GM18519 (cell line): ENCODE measurements at regions not wholly inside any gene's neighbourhood (a gene's known extent, or its start where the extent isn't known, plus 50 kb on each side); places are given as distances from the start of the nearest gene placed in this dataset.

Experiments used
- ATAC-seq: cut with Tn5 transposase; IDR thresholded peaks from one replicate; pipeline ENCODE4 v1.9.1; 2021; ENCODE audit warnings: mild to moderate bottlenecking, moderate library complexity; ENCODE audit not compliant: unreplicated experiment, low FRiP score

DNA sequence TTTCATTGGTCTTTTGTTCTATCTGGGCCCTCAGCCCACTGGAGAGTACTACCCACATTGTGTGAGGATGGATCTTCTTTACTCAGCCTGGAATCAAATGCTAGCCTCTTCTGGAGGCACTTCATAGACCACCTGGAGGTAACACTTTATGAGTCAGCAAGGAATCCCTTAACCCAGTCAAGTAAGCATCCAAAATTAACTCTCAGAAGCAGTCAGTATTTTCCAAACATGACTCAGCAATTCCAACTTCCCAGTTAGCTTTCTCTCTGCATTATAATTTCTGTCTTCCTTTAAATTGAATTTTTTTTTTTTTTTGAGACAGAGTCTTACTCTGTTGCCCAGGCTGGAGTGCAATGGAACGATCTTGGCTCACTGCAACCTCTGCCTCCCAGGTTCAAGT, 142.7 kb downstream of the ACKR3 start:
- ATAC-seq, result no peak

DNA sequence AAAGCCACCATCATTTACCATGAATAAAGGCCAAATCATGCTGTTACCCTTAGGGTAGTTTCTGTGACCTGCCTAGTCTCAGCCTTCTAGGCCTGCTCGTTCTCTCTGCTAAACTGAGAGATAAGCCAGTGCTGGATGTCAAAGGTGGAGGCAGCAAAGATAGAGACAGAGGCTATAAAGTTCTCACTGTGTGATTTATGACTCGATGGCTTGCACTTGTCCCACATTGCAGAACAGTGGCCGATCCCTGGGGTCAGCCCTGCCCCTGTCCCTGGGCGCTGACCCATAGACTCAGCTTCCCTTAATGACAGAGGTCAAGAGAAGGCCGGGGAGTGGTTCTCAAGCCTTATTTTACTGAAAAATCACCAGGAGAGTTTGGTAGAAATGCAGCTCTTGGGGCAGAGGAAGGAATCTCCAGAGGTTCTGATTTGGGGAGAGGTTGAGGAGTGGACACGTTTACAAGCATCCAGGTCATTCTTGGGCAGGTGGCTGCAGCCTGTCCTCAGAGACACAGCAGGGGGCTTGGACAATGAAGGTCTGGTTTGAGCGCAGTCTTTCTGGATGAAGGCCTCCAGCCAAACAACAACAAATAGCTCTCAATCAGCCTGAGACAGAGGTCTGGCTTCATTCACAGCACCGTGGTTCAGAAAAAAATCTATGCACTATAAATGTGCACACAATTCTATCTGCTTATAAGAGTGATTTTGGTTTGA, 143.5 kb downstream of the ACKR3 start:
- ATAC-seq, result no peak

DNA sequence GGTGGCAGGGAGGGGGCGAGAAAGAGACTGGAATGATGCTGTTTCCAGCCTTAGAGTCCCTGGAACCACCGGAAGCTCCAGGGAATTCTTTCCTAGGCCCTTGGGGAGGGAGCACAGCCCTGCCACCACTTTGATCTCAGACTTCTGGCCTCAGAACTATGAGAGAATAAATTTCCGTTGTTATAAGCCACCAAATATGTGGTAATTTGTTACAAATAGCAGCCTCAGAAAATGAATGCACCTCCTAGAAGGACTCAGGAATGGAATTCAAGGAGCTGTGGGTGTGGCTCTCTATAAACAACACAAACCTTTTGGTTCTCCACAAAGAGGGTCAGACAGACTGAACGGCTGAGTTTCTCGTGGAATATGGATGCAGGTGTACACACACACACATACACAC, 144.5 kb downstream of the ACKR3 start:
- ATAC-seq, result no peak

DNA sequence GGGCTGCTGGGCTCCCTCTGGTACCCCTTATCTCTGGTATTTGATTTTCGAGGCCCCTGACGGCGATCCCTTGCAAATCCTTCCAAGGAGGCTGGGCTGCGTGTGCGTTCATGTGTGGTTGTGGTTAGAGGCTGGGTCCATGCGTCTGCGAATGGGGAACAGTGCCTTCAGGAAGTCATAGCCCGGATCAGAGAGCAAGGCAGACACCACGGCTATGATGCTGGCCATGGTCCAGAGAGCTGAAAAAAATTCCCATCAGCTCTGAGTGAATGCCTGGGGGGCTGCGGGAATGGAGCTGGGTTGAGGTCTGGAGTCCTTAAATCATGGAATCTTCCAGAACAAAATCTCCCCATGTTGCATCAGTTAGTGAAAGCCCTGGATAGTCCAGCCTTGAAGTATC, 145.5 kb downstream of the ACKR3 start:
- ATAC-seq, result no peak

DNA sequence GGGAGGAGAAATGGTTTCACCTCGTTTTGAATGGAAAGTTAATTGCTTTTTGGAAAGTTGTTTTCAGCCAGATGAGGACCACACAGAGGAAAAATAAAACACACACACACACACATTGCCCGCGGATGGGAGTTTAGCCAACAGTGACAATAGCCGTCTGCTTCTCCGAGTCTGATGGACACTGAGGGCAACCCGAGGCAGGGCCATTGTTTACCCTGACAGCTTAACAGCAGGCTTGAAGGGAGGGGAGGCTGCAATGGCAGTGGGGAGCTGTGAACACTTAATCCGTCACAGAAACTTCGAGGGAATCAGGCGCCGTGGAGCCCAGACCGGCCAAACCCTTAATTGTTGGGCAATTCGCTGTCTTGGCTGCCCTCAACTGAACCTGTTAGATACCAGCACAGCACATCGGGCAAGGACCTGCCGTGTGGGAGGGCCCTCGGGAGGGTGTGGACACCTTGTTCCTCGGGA, 145.9 kb downstream of the ACKR3 start:
- no peak for ATAC-seq

DNA sequence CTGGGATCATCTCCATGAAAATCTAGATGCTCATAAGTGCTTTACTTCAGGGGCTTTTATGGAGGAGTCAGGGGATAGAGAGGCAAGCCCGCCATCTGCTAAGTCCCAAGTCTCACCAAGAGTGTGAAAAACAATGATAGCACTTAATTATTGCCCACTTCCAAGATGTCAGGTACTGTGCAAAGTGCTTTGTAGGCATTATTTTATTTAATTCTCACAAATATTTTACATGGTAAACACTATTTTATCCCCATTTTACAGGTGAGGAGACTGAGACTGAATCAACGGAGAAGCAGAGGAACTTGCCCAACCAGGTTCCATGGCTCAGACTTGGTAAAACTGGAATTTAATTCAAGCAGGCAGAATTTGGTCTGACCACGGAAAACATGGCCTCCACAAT, 147.5 kb downstream of the ACKR3 start:
- ATAC-seq, result no peak

DNA sequence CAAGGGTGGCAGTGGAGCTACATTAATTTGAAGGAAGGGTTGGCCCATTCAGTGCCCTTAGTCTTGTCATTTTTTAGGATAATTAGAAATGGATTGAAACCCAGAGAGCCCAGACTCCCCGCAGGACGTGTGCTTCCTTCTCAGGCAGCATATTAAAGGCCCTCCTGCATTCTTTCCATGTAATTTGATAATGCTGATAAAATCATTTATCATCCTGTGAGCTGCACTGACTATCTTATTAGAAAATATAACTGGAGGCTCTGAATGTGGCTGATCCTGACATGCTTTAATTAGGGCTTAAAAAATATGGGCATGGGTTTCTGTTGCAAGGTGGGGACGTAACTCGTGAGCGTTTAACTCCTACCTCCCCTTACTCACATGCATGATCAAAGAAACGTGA, 148.1 kb downstream of the ACKR3 start:
- no peak for ATAC-seq

DNA sequence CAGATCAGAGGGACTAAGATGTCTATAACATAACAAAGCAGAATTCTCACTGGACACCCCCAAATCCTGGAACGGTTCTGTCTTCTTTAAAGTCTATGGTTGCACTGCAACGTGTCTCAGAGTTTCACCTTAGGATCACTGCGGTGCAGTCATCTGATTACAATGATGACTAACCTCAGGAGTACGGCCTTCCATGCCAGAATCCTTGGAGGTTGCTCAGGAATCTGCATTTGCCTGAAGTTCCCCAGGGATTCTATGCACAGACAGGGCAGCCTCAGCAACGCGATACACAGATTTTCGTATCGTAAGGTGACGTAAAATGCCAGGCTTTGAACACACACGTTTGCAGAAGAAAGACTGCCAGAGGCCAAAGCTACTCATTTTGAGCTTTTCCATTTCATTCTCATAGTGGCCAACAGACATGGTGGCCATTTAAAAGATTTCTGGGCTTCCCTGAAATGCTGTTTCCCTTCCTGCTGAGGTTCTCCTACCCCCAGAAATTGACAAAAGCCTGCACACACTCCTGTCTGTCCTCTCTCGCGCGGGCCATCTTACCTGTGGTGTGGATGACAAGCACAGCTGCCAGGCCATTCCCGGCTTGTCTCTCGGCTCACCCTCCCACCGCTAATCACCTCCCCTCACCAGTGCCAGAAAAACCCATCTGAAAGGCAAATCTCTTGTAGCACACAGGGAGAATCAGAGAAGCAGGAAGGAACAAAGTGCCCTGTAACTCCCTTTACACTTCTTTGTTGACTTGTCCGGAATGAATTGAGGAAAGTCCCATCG, 148.8 kb downstream of the ACKR3 start:
- no peak for ATAC-seq

DNA sequence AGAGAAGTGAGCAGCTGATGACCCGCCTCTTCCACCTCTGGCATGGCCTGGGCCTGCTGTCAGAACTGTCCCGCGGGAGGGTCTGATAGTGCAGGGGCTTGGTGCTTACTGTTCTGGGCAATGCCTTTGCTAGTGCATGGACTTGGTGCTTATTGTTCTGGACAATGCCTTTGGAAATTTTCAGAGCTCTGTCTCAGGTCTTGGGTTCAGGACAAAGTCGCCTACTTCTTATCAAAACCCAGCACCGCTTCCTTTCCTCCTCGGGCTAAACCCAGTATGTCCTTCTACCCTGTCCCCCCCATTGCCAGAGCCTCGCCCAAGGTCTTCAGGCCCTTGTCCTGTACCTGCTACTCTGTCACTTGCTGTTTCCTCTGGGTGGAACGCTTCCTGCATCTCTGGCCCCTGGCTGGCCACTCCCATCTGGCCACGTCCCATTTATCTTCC, 149.6 kb downstream of the ACKR3 start:
- ATAC-seq, result no peak

DNA sequence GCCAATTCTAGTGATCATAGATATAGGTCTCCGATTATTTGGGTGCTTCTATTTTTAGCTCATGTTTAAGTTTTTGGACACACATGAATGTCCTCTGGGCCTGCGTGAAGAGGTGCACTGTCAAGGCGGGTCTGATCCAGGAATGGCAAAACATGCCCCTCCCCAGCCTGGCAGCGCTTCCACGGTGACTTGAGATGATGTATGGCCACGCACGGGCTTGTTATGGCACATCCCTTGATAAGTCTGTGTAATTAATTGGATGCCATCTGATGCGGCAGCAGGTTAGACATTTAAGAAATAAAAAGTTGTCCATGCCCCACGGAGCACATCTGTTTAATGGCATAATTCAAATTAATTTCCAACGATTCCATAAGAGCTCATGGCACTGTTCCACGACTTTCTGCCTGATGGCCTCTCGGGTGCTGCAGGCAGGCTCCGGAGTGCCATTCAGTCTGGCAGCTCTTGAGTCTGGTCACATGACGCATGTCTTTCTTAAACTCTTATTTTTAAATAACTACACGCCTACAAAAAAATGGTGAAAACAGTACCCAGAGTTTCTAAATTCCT, 151.4 kb downstream of the ACKR3 start:
- ATAC-seq, result no peak

DNA sequence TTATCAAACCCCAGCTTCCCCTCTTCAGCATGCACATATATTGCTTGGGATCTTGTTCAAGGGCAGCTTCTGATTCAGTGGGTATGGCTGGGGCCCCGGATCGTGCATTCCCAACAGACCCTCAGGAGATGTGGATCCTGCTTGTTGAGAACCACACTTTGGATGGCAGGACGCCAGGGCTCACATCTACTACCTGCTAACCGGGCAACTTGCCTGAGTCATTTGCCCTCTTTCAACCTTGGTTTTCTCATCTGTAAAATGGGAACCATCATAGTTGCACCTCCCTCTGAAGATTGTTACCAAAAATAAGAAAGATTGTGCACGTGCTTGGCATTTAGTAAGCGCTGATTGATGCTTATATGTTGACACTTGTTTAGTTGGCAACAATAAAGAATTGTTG, 154.6 kb downstream of the ACKR3 start:
- no peak for ATAC-seq

DNA sequence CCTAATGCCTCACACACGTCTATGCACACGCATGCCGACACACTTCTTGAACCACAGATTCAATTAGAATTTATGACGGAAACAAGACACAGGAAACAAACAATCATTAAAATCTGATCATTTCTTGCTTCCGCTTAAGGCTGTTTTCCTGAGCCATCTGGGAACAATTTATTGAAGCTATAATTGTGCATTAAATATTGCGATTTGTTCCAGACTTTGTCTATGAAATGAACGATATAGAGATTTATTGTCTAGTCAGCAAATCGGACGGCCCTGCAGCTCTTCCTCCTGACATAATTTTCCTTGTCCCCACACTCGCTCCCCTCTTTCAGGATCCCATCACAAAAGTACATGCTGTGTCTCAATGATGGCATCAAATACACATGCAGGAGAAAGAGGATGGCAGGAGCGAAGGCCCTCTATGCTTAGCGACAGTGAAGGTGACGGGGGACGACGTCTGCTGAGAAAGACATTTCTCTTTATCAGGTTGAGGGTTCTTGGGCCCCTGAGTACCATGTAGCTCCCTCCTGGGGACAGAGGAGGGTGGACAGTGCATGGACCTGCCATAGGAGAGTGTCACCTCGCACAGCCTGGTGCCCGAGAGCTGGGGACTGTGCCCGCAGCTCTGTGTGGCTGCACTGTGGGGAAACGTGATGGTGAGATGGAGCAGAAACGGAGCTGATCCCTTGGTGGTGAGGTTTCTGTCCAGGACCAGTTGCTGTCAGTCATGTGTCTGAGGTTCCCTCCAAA, 157.3 kb downstream of the ACKR3 start:
- ATAC-seq, result no peak

DNA sequence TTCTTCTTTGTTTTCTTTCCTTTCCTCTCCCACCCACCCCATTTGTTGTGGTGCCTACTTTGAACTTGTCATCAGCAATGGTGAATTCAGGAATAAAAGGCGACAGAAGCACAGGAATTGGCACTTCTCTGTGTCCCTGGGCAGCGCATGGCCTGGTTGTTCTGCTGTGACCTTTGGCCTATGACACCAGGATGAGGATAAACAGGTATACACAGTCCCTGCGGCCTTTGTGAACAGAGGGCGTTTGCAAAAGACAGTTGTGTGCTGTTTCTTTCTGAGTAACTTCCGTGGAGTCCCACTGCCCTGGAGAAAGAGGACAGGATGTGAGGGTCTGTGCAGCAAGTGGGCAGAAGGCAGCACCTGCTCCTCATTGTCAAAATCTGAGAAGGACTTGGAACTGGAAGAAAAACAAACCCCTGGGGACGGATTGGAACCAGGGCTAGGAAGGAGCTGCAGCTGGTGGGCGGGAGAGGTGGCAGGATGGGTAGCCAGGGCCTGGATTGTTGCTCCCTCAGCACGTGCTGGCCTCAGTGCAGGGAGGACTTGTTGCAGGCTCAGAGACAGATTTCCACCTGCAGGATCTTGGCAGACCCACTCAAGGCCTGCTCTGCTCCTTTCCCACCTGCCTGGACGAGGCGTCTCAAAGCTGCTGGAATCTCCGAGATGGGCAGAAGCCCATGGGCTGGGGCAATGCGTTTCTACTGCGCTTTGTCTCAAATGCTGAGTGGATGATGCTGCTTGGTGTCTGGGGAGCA, 159.5 kb downstream of the ACKR3 start:
- ATAC-seq, result no peak

DNA sequence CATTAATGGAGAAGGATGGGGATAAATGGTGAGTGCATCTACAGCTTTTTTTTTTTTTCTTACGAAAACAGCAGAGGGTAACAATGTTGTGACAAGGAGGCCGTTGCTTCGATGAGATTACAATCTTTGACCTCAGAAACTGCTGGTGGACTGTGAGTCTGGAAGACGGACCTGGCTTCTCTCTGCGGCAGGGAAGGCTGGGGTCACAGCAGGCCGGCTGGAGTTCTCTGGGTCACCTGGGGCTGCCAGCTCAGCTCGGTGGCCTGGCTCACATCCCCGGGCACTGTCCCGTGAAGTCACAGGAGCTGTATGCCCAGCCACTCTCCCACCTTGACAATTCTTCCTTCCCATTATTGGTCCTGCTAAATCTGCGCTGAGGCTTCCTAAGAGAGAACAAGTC, 160.8 kb downstream of the ACKR3 start:
- ATAC-seq, result no peak

DNA sequence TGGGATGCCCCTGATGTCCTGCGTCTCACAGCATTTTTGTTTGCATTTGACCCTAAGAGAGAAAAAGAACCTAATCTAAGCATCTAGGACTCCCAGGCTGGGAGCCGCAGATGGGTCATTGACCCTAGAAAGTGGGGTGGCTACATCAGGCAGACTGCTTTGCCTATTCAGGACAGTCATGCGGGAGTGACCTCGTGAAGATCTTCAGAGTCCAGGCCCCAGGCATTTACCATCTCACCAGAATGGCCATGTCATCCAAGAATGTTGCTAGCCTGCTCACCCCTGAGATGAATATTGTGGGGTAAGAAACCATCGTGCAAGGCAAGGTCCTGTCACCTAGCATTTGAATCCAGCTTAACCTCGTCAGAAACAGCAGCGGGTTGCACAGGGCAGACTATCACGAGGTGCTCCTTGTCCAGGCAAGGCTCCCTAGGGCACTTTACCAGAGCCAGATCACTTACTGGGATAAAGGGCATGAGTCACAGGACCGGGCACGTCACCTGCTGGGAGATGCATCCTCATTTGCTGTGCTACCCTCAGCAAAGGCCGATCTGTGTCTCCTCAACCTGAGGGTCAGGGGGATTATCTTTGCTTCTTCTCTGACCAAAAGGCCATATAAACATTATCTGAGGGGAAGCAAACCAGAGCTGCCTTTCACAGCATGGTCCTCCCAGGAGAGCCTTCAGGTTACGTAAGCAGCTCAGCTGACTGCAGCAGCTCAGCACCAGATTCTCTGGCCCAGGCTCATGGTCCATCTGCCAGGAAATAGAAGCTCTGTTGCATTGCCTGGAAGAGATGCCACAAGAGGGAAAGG, 162.3 kb downstream of the ACKR3 start:
- ATAC-seq, result no peak

DNA sequence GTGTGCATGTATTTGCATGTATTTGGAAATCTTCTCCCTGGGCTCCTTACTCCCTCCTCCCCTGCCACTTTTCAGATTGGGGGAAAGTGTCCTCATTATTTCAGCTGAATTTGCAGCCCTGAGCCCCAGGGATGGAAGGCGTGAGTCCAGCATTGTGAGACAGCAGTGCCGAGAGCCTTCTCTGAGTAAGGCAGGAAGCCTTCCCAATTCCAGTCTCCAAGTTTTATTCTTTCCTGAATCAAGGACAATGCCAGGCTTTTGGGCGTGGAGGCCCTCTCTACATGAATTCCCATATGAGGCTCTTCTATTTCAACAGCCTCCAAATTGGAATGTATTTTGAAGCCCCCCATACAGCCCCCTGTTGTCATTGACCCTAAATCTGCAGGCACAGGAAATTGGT, 163.5 kb downstream of the ACKR3 start:
- no peak for ATAC-seq

DNA sequence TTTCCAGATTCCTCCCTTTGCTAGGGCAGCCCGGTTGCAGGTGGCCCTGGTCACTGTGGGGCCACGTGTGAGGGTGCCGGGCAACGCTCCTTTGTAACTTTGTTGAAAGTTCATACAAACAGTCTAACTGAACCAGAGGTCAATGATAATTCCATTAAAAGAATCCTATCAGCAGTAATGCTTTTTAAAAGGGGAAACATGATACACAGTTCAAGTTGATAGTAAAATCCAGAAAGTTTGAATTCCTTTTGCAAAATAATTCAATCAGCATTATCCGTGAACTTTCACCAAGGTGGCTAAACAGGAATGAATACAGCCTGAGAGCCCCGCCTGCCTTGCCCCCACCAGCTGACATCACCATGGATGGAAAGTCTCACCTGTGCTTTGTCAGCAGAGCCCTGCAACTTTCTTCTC, 166.2 kb downstream of the ACKR3 start:
- no peak for ATAC-seq

DNA sequence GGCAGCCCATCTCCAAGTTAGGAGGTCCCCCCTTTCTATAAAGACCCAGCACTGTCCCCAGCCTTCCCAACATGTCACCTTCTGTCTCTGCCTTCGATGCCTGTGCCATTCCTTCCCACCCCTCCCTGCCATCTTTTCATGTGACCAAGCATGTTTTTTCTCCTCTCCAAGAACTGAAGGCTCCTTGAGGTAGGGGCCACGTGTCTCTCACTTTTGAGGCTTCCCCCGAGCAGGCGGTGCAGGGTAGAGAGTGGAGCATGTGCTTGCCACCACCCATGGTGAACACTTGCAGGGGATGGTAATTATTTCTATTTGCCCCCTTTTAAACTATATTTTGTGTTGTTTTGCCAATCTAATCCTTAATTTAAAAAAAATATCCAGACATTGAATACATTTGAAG, 168.4 kb downstream of the ACKR3 start:
- ATAC-seq, result no peak

DNA sequence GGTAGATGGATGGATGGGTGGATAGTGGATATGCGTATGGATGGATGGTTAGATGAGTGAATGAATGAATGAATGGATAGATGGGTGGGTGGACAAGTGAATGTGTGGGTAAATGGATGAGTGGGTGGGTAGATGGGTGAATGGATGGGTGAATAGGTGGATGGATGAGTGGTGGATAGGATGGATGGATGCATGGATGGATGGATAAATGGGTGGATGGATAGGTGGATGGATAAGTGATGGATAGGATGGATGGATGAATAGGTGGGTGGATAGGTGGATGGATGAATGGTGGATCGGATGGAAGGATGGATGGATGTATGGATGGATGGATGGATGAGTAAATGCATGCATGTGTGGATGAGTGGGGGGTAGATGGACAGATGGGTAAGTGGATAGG, 169.3 kb downstream of the ACKR3 start:
- ATAC-seq, result no peak
